Erythroblast (primary cell): ENCODE measurements at regions not wholly inside any gene's neighbourhood (a gene's known extent, or its start where the extent isn't known, plus 50 kb on each side); places are given as distances from the start of the nearest gene placed in this dataset.

Source experiments
- GATA1 ChIP-seq: IDR thresholded peaks from 2 replicates; pipeline ENCODE4 v1.6.1; 2011; ENCODE audit warnings: low read depth, mild to moderate bottlenecking, control low read depth, low read length, moderate library complexity
- POLR2A ChIP-seq: IDR thresholded peaks from 2 replicates; pipeline ENCODE4 v1.6.1; 2011; ENCODE audit warnings: mild to moderate bottlenecking, low read length

DNA sequence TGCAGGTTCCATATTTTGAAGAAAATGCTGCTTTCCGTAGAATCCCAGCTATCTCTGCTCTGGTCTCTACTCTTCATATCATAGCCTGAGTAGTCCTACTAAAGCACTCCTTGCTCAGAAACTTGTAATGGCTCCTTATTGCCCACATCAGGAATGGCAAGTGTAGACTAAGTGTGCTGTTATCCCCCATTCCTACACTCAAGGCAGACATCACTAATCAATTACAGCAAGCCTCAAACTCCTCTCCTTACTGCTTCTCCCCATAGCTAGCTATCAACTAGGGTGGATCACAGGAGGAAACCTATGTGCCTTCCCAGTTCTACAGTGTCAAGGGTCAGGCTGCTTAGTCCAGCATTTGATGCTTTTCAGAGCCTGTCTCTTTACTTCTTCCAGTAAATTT lies 163.4 kb downstream of the HAPSTR1 start:
- TF ChIP-seq POLR2A (no peak), GATA1 (no peak)
